SKM-1 treated with dmso at 0.1 percent for 144 hours (cell line): ENCODE measurements at regions not wholly inside any gene's neighbourhood (a gene's known extent, or its start where the extent isn't known, plus 50 kb on each side); places are given as distances from the start of the nearest gene placed in this dataset.
A peak's percentile ranks its signal among the peaks of the same experiment; 100 is the strongest.

ENCODE experiments used
- DNase-seq: peaks from one replicate; lab custom pipeline; 2025; ENCODE audit not compliant: unreplicated experiment; lab: John Stamatoyannopoulos, UW

DNA sequence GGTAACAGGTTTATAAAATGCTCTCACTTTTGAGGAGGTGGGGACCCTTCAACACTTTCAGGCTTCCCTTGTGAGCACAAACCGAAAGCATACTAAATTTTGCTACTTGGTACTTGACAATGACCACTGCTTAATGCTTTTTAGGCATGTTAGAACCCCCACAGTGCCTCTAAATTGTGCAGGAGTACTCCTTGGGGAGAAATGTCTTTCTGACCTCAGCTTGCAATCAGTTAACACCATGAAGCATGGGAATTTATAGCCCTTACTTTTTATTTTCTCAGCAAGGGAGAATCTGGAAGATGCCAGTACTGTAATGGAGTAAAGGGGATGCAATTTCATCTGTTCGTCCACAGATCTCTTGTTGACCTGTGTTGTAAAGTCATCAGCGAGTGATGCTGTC, 308.9 kb upstream of the TBC1D5 start:
- DNase-seq = no peak

DNA sequence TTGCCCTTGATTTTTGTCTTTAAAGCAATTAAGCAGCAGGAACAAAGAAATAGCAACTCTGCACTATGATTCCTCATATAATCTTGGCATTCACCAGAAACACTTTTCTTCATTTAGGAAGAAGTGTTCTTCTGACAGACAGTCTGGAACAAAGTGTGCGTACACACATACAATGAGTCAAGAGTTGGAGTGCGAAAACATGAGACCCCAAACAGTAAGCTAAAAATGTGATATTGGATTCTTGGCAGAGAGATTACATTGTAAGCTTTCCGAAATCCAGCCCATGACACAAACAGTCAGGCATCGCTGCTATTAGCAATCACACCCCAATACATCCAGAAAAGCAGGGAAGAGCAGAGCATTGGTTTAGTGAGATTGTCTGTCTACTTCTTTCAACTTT, 306.7 kb upstream of the TBC1D5 start:
- DNase-seq = no peak

DNA sequence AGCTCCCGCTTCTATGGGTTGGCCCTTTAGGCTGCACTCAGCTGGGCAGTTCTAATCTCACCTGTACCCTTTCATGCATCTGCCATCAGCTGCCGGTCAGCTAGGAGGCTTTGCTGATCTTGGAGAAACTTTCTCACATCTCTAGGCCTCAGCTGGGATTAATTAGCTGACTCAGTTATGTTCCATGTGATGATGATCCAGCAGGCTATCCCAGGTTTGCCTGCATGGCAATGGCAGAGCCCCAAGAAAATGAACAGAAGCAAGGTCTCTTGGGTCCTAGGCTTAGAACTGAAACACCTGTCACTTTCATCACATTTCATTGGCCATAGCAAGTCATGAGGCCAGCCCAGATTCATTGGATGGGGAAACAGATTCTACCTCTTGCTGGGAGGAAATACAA, 304.6 kb upstream of the TBC1D5 start:
- no peak for DNase-seq

DNA sequence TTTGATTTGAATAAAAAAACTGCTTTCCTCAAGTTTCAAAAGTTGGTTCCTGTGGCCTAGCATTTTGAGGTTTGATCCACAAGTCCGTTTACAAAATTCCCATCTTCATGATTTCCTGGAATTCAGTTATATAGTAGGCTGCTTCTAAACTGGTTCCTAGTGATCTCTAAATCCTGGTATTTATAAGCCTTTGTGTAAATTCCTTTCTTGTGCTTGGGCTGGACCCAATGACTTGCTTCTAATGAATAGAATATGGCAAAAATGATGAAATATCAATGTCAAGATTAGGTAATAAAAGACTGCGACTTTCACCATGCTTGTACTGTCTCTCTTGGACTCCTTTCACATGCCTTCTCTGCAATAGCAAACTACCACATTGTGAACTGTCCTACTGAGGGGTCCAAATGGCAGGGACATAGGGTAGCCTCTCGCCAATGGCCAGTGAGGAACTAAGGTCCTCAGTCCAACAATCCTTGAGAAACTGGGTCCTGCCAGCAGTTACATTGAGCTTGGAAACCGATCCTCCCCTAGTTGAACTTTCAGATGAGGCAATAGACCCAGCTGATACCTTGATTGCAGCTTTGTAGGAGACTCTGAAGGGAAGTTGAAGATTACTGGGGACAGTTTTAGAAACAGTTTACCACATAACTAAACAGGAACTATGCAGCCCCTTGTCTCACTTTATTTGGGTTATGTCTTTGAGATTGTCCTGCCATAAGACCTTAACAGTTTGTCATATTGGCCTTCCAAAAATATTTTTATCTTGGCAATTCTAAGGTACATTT, 303.9 kb upstream of the TBC1D5 start:
- peak; percentile 92 for DNase-seq

DNA sequence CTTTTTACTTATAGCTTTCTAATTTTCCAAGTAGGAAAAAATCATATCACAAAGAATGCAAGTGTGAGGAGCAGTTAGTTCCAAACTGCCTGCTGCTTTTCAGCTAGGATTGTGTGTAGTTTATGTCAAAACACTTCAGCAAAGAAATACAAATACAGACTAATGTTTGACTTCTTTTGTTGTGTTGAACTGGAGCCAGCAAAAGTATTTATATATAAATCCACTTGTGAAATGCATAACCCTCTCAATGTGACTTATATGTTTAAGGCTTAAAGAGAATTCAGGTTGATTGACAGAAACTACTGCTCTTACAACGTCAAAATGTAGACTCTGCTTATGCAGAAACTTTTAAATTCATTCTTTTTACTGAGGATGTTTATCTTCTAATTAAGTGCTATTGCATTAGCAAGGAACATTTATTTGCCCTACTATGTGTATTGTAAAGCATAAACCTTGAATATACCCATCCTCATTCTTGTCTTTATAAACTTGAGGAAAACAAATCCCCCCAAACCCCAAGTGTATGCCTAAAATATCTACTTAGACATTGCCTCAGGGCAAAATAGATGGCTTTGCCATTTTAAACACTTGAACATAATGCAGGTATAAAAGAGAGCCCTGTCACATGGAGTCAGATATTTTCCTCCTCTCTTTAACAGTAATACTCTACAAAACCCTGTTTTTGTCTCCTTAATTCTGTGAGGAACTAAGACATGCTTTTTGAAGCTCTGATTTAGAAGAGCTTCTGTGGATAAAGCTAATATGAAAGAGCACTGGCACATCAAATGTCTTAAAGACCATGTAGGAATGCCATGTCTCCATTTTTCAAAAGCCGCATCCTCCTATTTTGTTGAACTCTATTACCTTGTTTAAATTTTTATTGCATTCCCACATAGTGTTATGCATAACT, 302.8 kb upstream of the TBC1D5 start:
- no peak for DNase-seq

DNA sequence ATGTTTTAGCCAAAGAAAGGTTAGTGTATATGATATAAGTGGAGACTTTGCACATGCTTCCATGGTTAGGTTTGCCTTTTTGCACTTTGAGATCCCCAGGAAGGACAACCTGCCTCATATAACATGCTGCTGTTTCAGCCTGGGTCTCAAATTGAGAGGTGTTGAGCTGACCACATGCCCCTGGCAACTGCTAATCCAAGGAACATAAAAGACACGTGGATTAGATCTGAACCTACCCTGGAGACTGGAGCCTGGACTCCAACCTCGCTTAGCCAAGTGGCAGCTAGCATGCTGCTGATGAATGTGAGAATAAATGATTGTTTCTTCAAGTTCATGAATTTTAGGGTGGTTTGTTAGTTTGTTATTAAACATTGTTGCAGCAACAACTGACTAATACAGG, 301.8 kb upstream of the TBC1D5 start:
- DNase-seq = no peak

DNA sequence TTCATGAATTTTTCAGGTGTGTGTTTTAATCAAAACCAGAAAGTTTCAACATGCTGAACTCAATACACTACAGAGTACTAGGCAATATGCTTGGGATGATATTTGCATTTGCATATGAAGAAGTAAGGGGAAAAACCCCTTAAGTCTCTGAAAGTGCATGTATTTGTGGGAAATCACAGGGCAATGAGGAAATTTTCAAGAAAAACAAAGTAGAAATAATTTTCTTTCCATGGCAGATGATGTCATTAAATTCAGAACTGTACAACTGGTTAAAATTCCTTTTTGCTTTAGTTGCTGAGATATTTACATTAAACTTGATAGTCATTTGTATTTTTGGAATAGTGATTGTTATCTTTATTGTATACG, 294.0 kb upstream of the TBC1D5 start:
- no peak for DNase-seq

DNA sequence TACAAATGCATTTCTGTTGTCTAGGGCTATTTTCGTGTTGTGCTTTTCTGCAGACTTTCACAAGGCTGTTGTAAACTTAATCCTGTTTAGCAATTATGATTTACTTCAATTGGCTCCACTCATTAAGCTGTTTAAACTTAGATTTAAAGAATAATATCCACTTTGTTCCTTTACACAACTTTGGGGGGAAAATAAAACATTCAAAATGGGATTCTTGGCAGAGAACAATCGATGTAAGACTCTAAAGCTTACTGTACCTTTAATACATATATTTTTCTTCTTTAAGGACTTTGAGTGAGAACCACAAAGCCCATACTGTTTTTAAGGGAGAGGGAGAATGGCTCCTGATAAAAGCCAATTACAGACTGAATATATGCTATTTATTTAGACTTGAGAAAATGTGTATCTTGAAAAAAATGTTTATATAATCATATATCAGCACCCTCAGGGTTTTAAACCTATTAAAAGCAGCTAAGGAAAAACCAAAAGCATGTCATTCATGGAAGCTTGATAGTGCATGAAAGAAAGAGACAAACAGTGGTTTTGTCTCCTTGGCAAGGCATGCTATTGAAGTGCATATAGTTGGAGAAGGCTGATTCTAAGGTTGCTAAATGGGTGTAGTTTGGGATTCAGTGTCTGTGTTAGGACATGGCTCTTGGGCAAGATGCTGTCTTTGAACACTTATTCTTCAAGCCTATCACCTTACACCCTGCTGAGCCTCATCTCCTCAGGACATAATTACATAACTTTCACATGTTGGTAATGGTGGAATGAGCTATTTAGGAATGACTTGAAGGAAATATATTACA, 293.4 kb upstream of the TBC1D5 start:
- no peak for DNase-seq

DNA sequence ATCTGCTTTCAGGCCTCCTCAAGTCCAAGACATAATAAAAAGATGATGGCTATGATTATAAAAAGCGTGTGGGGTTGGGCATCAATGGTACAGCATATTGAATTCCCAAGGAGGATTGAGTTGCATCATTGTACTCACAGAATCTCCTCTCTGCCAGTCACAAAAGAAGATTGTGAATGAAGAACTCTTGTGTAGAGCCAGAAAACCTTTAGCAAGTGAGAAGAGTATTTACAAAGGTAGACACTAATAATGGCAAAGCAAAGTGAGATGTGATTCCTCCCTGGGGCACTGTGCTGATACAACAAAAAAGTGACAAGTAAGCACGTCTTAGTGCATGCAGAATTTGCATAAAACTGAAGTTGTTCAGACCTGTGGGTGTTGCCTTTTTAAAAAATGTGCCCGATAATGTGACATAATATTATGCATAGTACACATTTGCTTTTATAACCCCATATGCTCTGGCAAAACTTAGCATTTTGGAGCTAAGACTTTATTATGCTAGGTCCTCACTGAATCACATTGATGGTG, 291.2 kb upstream of the TBC1D5 start:
- DNase-seq = no peak

DNA sequence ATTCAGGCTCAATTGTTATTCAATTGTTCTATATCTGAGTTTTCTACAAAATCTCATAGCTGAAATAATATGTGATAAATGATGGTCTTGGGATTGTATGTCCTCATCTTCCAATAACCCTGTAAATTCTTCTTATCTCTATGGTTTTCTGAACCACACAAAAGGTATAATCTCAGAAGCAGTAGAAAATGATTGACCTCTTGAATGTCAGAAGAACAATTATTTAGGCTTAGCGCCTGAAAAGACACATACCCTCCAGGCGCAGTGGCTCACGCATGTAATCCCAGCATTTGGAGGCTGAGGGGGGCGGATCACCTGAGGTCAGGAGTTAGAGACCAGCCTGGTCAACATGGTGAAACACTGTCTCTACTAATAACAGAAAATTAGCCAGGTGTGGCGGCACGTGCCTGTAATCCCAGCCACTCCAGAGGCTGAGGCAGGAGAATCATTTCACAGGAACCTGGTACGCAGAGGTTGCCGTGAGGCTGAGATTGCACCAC, 288.0 kb upstream of the TBC1D5 start:
- DNase-seq = no peak

DNA sequence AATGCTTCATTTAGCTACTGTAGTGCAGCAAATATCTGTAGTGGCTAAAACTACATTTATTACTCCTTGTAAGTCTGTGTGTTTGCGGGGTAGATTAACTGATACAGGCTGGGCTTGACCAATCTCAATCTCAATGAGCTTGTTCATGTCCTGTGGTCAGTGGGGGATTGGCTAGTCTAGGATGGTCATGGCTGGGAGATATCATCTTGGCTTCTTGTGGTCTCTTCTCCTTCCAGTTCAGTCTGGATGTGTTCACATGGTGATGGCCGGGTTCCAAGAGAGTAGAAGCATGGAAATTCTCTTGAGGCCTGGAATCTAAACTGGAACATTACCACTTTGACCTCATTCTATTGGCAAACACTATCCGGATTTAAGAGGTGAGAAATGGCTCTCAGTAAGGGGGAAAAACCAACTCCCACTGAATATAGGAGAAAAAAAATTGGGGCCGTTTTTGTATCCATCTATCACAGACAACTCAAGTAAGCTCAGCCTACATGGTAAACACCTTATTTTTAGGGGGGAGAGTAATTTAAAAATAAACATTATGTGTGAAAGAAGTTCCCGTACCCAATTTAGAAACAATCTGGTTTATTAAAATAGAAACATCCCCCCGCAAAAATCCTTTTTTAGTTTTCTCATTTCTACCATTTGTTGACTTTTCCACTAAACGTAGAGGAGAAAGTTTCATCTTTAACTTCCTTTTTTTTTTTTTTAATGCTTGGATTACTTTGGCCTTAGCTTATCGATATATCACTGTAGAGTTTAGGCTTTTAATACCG, 284.9 kb upstream of the TBC1D5 start:
- no peak for DNase-seq

DNA sequence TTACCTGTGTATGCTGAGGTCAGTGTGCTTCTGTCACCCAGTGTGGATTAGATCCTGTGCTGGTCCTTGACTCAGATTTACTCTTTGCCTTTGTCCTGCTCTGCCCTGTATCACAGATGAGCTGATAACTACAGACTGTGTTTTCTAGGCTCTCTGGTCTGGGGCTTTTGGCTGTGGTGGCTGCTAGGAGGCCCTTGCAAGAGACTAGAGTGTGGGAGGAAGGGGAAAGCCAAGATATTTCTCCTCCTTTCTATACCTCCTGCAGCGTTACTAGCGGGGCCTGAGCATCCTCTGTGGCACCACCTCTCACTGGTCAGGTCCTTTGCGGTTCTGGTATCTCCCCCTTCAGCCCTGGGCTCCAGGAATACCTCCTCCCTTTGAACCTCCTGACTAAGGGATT, 282.3 kb upstream of the TBC1D5 start:
- no peak for DNase-seq

DNA sequence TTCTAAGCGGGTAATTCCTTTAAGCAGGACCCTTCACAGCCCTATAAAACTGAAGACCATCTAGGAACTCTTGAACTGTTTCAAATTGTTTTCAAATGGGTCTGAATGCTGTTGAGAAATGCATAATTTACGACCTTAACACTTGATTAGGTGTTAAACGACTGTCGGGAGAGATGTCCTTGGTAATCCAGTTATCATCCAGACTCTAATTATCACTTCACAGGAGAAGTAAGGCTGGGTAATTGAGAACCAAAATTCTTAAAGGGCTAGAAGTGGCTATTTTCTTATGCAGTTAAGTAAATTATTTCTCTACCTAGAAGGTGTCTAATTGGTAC, 276.7 kb upstream of the TBC1D5 start:
- DNase-seq = no peak

DNA sequence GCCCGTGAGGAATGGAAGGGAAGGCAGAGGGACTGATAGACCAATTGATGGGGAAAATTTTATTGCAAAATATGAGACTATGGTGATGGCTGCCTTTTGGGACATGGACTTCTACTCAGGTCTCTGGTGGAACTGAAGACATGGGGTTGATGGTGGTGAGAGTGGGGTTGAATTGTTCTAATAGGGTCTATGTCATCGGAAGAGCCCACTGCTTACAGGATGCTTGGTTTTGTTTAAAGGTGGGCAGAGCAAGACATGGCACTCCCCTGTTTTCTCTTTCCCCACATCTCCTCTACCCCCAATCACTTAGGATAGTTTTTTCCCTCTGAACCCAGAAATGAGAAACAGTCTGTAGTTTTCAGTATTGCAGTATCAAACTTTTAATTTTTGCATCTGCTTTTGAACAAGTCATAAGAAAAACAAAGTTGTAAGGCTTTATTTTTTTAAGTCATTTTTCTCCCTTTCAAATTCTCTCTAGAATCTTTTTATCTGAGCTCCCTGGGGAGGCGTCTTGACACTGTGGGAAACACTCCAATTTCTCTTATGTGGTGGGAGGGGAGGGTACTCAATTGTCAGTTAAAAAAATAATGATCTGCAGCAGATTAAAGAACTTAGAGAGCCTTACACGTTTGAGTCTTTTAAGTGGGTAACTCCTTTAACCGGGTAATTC, 276.2 kb upstream of the TBC1D5 start:
- no peak for DNase-seq

DNA sequence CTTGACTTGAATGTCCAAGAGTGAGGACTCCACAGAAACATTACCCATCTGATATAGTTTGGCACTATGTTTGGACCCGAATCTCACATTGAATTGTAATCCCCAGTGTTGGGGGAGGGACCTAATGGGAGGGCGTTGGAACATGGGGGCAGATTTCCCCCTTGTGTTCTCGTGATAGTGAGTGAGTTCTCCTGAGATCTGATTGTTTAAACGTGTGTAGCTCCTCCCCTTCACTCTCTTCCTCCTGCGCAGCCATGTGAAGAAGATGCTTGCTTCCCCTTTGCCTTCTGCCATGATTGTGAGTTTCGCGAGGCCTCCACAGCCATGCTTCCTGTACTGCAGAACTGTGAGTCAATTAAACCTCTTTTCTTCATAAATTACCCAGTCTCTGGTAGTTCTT, 273.9 kb upstream of the TBC1D5 start:
- DNase-seq = no peak

DNA sequence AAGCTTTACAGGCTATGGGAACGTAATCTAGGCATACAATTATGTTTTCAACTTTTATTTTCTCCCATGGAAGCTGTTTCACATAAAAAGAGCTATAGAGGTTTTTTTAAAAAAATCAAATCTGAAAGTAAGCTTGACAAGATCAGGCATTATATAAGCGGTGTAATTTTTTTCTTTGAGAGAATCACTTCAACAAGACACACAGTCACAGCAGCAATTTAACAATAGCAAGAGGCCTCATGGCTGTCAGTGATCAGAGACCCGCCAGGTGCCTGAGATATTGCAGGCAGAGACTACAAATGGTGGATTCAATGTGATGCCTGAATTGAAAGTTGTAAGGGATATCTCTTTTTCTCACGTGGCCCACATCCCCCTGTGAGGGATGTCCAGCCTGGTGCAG, 270.5 kb upstream of the TBC1D5 start:
- no peak for DNase-seq

DNA sequence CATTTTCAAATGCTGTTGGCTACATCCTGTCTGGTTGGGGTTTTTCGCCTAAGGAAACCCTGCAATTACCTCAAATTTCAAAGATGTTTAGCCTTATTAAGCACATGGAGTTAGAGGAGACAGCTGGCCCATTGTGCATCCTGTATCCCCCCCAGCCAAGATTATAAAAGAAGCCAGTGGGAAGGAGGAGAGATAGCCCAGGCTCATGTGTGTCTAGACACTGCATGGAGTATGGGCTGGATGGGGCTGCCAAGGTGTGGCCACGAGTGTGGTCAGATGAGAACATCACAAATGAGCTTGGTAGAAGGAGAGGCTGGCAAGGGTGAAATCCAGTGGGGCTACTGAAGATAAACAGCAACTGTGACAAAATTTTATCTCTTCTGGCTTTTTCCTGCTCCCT, 270.0 kb upstream of the TBC1D5 start:
- DNase-seq = no peak

DNA sequence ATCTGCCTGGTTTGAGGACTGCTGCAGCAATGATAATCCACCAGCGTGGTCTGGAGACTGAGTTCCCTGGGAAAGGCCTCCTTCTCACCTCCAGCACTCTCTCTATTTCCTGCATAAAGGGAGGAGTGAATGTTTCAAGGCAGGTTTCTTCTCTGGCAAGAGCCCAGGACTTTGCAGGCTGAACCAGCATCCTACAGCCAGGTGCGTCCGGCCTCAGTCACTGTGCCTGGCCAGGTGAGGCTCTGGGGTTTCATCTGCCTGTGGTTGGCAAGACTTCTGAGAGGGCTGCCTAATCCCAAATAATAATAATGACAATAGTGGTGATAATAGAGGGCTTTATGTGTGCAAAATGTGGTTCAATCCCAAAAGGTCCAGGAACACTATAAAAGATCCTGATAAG, 269.0 kb upstream of the TBC1D5 start:
- DNase-seq = no peak

DNA sequence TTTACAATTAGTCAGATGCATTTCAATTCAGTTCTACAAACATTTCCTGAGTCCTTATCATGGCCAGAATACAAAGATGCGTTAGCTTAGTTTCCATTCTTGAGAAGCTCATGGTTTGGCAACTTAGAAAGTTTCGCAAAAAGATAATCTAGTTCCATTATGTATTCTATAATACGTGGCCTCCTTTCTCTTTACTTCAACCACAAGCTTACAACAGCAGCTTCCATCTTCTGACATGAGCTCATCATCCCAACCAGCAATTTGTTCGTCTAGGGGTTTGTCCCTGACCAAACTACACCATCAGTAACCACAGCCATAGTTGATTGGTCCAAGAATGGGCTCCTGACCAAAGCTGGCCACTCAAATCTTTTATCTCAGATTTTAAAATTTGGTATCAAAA, 267.6 kb upstream of the TBC1D5 start:
- DNase-seq = no peak
